NT2/D1 (cell line): ENCODE measurements at regions not wholly inside any gene's neighbourhood (a gene's known extent, or its start where the extent isn't known, plus 50 kb on each side); places are given as distances from the start of the nearest gene placed in this dataset.
"Not testable (repeated sequence)": the region's sequence is repeated elsewhere in the genome, so short reads cannot be mapped to it uniquely, and the experiment has no call there.

Experiments used
- DNase-seq: peaks from one replicate; pipeline ENCODE4 v3.0.0-alpha.2; 2011; ENCODE audit warnings: low read depth, low spot score
- H3K27me3 ChIP-seq: 2 replicates; pipeline ENCODE4 v1.6.0; 2011; ENCODE audit warnings: mild to moderate bottlenecking; ENCODE audit not compliant: insufficient read length, insufficient read depth
- H3K36me3 ChIP-seq: 2 replicates; pipeline ENCODE4 v1.6.1; 2011; ENCODE audit warnings: mild to moderate bottlenecking, low read length, mixed read lengths; ENCODE audit not compliant: insufficient read depth, insufficient read length
- H3K4me1 ChIP-seq: 2 replicates; pipeline ENCODE4 v1.5.1; 2011; ENCODE audit not compliant: insufficient read depth, insufficient read length
- H3K4me3 ChIP-seq: 2 replicates; pipeline ENCODE4 v1.5.1; 2011; ENCODE audit warnings: low read depth; ENCODE audit not compliant: insufficient read length
- H3K9ac ChIP-seq: 2 replicates; pipeline ENCODE4 v1.6.0; 2011; ENCODE audit warnings: low read depth; ENCODE audit not compliant: insufficient read length
- H3K9me3 ChIP-seq: 2 replicates; pipeline ENCODE4 v1.5.1; 2011; ENCODE audit warnings: mild to moderate bottlenecking, low read length; ENCODE audit not compliant: insufficient read depth

DNA sequence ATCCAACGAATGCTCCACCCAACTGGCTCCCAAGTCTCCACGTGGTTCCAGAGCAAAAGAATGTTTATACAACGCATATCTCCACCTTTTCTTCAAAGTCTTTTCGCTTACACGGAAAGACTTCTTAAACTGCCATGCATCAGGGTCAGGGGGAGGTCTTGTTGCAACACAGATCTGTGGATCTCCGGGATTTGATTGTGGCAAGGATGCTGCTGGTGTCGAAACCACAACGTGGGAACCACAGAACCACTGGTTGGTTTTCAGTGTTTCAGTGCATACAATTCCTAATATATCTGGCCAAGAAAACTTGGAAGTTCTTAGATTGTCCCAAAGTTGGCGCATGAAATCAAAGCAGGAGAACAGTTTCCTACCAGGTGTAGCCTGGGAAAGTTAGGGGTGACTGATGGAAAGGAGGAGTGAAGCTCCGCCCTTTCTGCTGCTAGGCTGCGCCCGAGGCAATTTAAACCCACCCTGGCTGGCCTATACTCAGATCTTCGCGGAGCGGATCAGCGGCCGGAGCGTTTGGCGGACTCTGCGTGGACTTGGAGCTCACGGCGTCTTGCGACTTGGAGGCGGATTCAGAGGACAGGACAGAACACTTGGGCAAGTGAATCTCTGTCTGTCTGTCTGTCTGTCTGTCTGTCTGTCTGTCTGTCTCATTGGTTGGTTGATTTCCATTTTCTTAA, 334.8 kb downstream of the CWH43 start:
- H3K4me1 ChIP-seq, DNase-seq, H3K27me3 ChIP-seq, H3K9me3 ChIP-seq, H3K9ac ChIP-seq, H3K4me3 ChIP-seq, H3K36me3 ChIP-seq: not testable (repeated sequence)

DNA sequence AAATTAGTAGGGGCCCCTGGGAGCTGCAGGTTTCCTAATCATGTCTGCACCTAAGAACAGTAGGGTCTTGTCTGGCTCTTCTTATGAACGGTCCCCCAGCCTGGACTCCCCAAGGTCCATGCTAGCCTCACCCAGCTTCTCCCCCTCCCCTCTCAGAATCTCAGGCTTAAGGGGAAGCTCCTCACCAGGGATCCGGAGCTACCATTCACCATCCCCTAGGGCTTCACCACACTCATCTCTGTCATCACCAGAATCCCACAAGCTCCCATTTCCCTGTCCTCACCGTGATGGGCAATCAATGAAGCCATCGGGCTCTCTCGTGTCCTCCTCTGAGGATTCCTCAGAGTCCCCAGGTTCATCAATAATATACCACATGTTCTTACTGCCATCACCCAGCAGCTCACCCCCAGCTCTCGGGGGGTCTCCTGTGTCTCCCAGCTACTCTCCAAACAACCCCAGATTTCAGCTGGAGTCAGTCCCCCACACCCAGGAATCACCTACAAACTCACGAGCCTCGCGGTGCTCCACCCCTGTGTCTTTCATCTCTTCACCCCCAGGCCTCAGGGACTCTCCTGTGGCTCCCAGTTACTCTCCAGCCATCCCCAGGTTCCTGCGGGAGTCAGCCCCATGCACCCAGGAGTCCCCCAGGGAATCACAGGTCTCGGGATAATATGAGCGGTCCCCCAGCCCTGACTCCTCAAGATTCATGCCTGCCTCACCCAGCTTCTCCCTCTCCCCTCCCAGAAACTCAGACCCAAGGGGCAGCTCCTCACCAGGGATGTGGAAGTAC, 335.6 kb downstream of the CWH43 start:
- not testable (repeated sequence) for H3K36me3 ChIP-seq, H3K4me3 ChIP-seq, DNase-seq, H3K4me1 ChIP-seq, H3K9ac ChIP-seq, H3K27me3 ChIP-seq, H3K9me3 ChIP-seq

DNA sequence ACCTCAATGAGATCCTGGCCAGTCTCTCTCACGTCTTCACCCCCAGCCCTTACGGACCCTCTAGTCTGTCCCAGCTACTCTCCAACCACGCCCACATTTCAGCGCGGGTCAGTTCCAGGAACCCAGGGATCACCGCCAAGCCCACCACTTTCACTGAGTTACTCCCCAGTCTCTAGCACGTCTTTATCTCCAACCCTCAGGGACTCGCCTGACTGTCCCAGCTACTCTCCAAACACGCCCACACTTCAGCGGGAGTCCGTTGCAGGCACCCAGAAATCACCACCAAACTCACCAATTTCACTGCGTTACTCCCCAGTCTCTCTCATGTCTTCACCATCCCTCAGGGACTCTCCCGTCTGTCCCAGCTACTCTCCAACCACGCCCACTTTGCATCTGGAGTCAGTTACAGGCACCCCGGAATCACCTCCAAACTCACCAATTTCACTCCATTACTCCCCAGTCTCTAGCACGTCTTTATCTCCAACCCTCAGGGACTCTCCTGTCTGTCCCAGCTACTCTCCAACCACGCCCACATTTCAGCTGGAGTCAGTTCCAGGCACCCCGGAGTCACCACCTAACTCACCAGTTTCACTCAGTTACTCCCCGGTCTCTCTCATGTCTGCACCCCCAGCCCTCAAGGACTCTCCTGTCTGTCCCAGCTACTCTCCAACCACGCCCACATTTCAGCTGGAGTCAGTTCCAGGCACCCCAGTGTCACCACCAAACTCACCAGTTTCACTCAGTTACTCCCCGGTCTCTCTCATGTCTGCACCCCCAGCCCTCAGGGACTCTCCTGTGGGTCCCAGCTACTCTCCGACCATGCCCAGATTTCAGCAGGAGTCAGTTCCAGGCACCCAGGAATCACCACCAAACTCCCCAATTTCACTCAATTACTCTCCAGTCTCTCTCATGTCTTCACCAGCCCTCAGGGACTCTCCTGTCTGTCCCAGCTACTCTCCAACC, 336.8 kb downstream of the CWH43 start:
- not testable (repeated sequence) for DNase-seq, H3K9me3 ChIP-seq, H3K4me1 ChIP-seq, H3K36me3 ChIP-seq, H3K27me3 ChIP-seq, H3K4me3 ChIP-seq, H3K9ac ChIP-seq

DNA sequence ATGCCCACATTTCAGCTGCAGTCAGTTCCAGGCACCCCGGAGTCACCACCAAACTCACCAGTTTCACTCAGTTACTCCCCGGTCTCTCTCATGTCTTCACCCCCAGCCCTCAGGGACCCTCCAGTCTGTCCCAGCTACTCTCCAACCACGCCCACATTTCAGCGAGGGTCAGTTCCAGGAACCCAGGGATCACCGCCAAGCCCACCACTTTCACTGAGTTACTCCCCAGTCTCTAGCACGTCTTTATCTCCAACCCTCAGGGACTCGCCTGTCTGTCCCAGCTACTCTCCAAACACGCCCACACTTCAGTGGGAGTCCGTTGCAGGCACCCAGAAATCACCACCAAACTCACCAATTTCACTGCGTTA, 337.5 kb downstream of the CWH43 start:
- H3K9ac ChIP-seq, DNase-seq, H3K36me3 ChIP-seq, H3K4me3 ChIP-seq, H3K27me3 ChIP-seq, H3K4me1 ChIP-seq, H3K9me3 ChIP-seq: not testable (repeated sequence)
